Nephron progenitor cell (in vitro differentiated cells): ENCODE measurements at regions not wholly inside any gene's neighbourhood (a gene's known extent, or its start where the extent isn't known, plus 50 kb on each side); places are given as distances from the start of the nearest gene placed in this dataset.

Experiments
- DNase-seq: peaks from one replicate; pipeline ENCODE4 v3.0.0; 2021
- H3K27ac Mint-ChIP-seq: 2 replicates; pipeline ENCODE4 v1.8.0; 2021; ENCODE audit warnings: mild to moderate bottlenecking, moderate library complexity, mixed read lengths
- H3K27me3 Mint-ChIP-seq: 2 replicates; pipeline ENCODE4 v1.8.0; 2021; ENCODE audit warnings: mild to moderate bottlenecking, low read depth, mixed read lengths; ENCODE audit not compliant: poor library complexity
- H3K36me3 Mint-ChIP-seq: 2 replicates; pipeline ENCODE4 v1.8.0; 2021; ENCODE audit warnings: low read depth, mixed read lengths
- H3K4me1 Mint-ChIP-seq: 2 replicates; pipeline ENCODE4 v1.8.0; 2021; ENCODE audit warnings: mixed read lengths
- H3K4me3 Mint-ChIP-seq: 2 replicates; pipeline ENCODE4 v1.8.0; 2021; ENCODE audit warnings: mild to moderate bottlenecking, moderate library complexity, mixed read lengths
- H3K9me3 Mint-ChIP-seq: 2 replicates; pipeline ENCODE4 v1.8.0; 2021; ENCODE audit warnings: mild to moderate bottlenecking, moderate library complexity, mixed read lengths
- CTCF ChIP-seq: fragments of 200-600 bp; sonication (generic); IDR thresholded peaks from 2 replicates; pipeline ENCODE4 v1.5.0; 2021; ENCODE audit warnings: antibody characterized with exemption

- Mint-ChIP-seq H3K27me3 (peaks cover 2% of the 10 kb centered on the region), H3K27ac (peak overlapping the region; percentile 15), H3K9me3 (peaks cover 5% of the 10 kb centered on the region), H3K4me3 (no peak overlapping the region), H3K4me1 (peaks cover 53% of the 10 kb centered on the region), H3K36me3 (peaks cover 2% of the 10 kb centered on the region)
- DNase-seq: no peak
- TF ChIP-seq CTCF: no peak
These were observed 250.6 kb upstream of the NR5A2 start for GRCh38 chr1:199776768-199777497.

- peaks cover 58% of the 10 kb centered on the region for H3K4me1 Mint-ChIP-seq
- peak; percentile 28 for DNase-seq
- H3K4me3 Mint-ChIP-seq: peak overlapping the region; percentile 5
- peaks cover 2% of the 10 kb centered on the region for H3K27me3 Mint-ChIP-seq
- TF ChIP-seq CTCF: no peak
- H3K36me3 Mint-ChIP-seq: peaks cover 11% of the 10 kb centered on the region
- peaks cover 7% of the 10 kb centered on the region for H3K9me3 Mint-ChIP-seq
- H3K27ac Mint-ChIP-seq: peak overlapping the region; percentile 57
These were observed 249.1 kb upstream of the NR5A2 start for GRCh38 chr1:199778324-199778955.

GRCh38 chr1:199780091-199780490 is 247.4 kb upstream of the NR5A2 start:
- H3K4me1 Mint-ChIP-seq: peaks cover 49% of the 10 kb centered on the region
- H3K27ac Mint-ChIP-seq: no peak overlapping the region
- TF ChIP-seq CTCF: no peak
- peaks cover 11% of the 10 kb centered on the region for H3K36me3 Mint-ChIP-seq
- H3K27me3 Mint-ChIP-seq: peaks cover 2% of the 10 kb centered on the region
- no peak overlapping the region for H3K4me3 Mint-ChIP-seq
- DNase-seq: no peak
- peaks cover 7% of the 10 kb centered on the region for H3K9me3 Mint-ChIP-seq

- Mint-ChIP-seq H3K9me3 (peaks cover 7% of the 10 kb centered on the region), H3K27me3 (peaks cover 2% of the 10 kb centered on the region), H3K27ac (no peak overlapping the region), H3K36me3 (peaks cover 11% of the 10 kb centered on the region), H3K4me1 (peaks cover 48% of the 10 kb centered on the region), H3K4me3 (no peak overlapping the region)
- no peak for TF ChIP-seq CTCF
- DNase-seq: no peak
These were observed 246.4 kb upstream of the NR5A2 start for GRCh38 chr1:199780948-199781670.

GRCh38 chr1:199784138-199784895 is 243.2 kb upstream of the NR5A2 start:
- peaks cover 33% of the 10 kb centered on the region for H3K4me1 Mint-ChIP-seq
- peaks cover 11% of the 10 kb centered on the region for H3K36me3 Mint-ChIP-seq
- no peaks in the 10 kb centered on the region for H3K27me3 Mint-ChIP-seq
- no peak overlapping the region for H3K4me3 Mint-ChIP-seq
- no peak for DNase-seq
- H3K27ac Mint-ChIP-seq: no peak overlapping the region
- no peak for TF ChIP-seq CTCF
- peaks cover 7% of the 10 kb centered on the region for H3K9me3 Mint-ChIP-seq
